MM.1S (cell line): ENCODE measurements at regions not wholly inside any gene's neighbourhood (a gene's known extent, or its start where the extent isn't known, plus 50 kb on each side); places are given as distances from the start of the nearest gene placed in this dataset.

Source experiments
- DNase-seq: peaks from one replicate; pipeline ENCODE4 v3.0.0-alpha.2; 2015
- H2AFZ ChIP-seq: fragments of 300-600 bp; sonication (generic); 2 replicates; pipeline ENCODE4 v1.6.0; 2016; ENCODE audit warnings: antibody characterized with exemption, low read length
- H3F3A ChIP-seq: fragments of 300-600 bp; sonication (generic); 2 replicates; pipeline ENCODE4 v1.6.1; 2016; ENCODE audit warnings: mild to moderate bottlenecking, antibody characterized with exemption, low read length, moderate library complexity, mixed read lengths; ENCODE audit not compliant: insufficient read depth
- H3K27ac ChIP-seq: fragments of 300-600 bp; sonication (generic); 2 replicates; pipeline ENCODE4 v1.5.1; 2016; ENCODE audit warnings: mild to moderate bottlenecking, low read length
- H3K27me3 ChIP-seq: fragments of 300-600 bp; sonication (generic); replicated peaks from 2 replicates; pipeline ENCODE4 v1.6.0; 2016; ENCODE audit warnings: low read length; ENCODE audit not compliant: insufficient read depth
- H3K36me3 ChIP-seq: fragments of 300-600 bp; sonication (generic); replicated peaks from 2 replicates; pipeline ENCODE4 v1.6.1; 2016; ENCODE audit warnings: mild to moderate bottlenecking, low read length, mixed read lengths; ENCODE audit not compliant: insufficient read depth
- H3K4me1 ChIP-seq: fragments of 300-600 bp; sonication (generic); 2 replicates; pipeline ENCODE4 v1.6.1; 2016; ENCODE audit warnings: low read length, mixed read lengths
- H3K4me2 ChIP-seq: fragments of 300-600 bp; sonication (generic); 2 replicates; pipeline ENCODE4 v1.6.0; 2016; ENCODE audit warnings: low read depth, low read length
- H3K4me3 ChIP-seq: fragments of 300-600 bp; sonication (generic); 2 replicates; pipeline ENCODE4 v1.5.1; 2016; ENCODE audit warnings: low read length, mixed read lengths
- H3K79me2 ChIP-seq: fragments of 300-600 bp; sonication (generic); 2 replicates; pipeline ENCODE4 v1.6.1; 2016; ENCODE audit warnings: mixed run types, low read length, mixed read lengths
- H3K9ac ChIP-seq: fragments of 300-600 bp; sonication (generic); 2 replicates; pipeline ENCODE4 v1.6.1; 2016; ENCODE audit warnings: low read length, mixed read lengths
- H3K9me2 ChIP-seq: fragments of 300-600 bp; sonication (generic); replicated peaks from 2 replicates; pipeline ENCODE4 v1.6.1; 2016; ENCODE audit warnings: mild to moderate bottlenecking, low read length, mixed read lengths; ENCODE audit not compliant: insufficient read depth
- H3K9me3 ChIP-seq: fragments of 300-600 bp; sonication (generic); replicated peaks from 2 replicates; pipeline ENCODE4 v1.6.1; 2016; ENCODE audit warnings: mild to moderate bottlenecking, low read length, mixed read lengths; ENCODE audit not compliant: insufficient read depth
- H4K20me1 ChIP-seq: fragments of 300-600 bp; sonication (generic); 2 replicates; pipeline ENCODE4 v1.6.1; 2016; ENCODE audit warnings: mild to moderate bottlenecking, low read length, moderate library complexity, mixed read lengths; ENCODE audit not compliant: insufficient read depth
- CTCF ChIP-seq: fragments of 300-600 bp; sonication (generic); IDR thresholded peaks from 2 replicates; pipeline ENCODE4 v1.5.1; 2016; ENCODE audit warnings: antibody characterized with exemption, low read length, mixed read lengths
- EZH2 ChIP-seq: fragments of 300-600 bp; sonication (generic); optimal IDR thresholded peaks from 2 replicates; pipeline ENCODE3; 2017; ENCODE audit warnings: low read depth, mild to moderate bottlenecking, antibody characterized with exemption, low read length, mixed read lengths
- EZH2phosphoT487 ChIP-seq: fragments of 300-600 bp; sonication (generic); IDR thresholded peaks from 2 replicates; pipeline ENCODE4 v1.6.1; 2018; ENCODE audit warnings: antibody characterized with exemption, low read length

GRCh38 chr18:78113136-78113939, 863.7 kb downstream of the GALR1 start:
- Histone ChIP-seq H3K9me3 (no peaks in the 10 kb centered on the region), H3K79me2 (no peaks in the 10 kb centered on the region), H3K9me2 (no peaks in the 10 kb centered on the region), H3K9ac (no peak overlapping the region), H4K20me1 (no peaks in the 10 kb centered on the region), H3F3A (no peaks in the 10 kb centered on the region), H3K27ac (no peak overlapping the region), H3K4me1 (no peaks in the 10 kb centered on the region), H3K27me3 (no peaks in the 10 kb centered on the region), H3K4me3 (no peak overlapping the region), H3K4me2 (no peak overlapping the region), H3K36me3 (no peaks in the 10 kb centered on the region), H2AFZ (no peak overlapping the region)
- no peak for DNase-seq
- TF ChIP-seq EZH2 (no peak), CTCF (no peak), EZH2phosphoT487 (no peak)

GRCh38 chr18:78113940-78114251, 864.2 kb downstream of the GALR1 start:
- no peak overlapping the region for H3K27ac ChIP-seq
- H3K9me3 ChIP-seq: no peaks in the 10 kb centered on the region
- H3K27me3 ChIP-seq: no peaks in the 10 kb centered on the region
- no peak overlapping the region for H3K9ac ChIP-seq
- H3K4me1 ChIP-seq: no peaks in the 10 kb centered on the region
- no peaks in the 10 kb centered on the region for H4K20me1 ChIP-seq
- H3K79me2 ChIP-seq: no peaks in the 10 kb centered on the region
- no peaks in the 10 kb centered on the region for H3K36me3 ChIP-seq
- no peak overlapping the region for H2AFZ ChIP-seq
- H3F3A ChIP-seq: no peaks in the 10 kb centered on the region
- H3K4me3 ChIP-seq: no peak overlapping the region
- TF ChIP-seq CTCF: no peak
- no peak for TF ChIP-seq EZH2
- TF ChIP-seq EZH2phosphoT487: no peak
- H3K4me2 ChIP-seq: no peak overlapping the region
- no peaks in the 10 kb centered on the region for H3K9me2 ChIP-seq
- DNase-seq: no peak

DNA sequence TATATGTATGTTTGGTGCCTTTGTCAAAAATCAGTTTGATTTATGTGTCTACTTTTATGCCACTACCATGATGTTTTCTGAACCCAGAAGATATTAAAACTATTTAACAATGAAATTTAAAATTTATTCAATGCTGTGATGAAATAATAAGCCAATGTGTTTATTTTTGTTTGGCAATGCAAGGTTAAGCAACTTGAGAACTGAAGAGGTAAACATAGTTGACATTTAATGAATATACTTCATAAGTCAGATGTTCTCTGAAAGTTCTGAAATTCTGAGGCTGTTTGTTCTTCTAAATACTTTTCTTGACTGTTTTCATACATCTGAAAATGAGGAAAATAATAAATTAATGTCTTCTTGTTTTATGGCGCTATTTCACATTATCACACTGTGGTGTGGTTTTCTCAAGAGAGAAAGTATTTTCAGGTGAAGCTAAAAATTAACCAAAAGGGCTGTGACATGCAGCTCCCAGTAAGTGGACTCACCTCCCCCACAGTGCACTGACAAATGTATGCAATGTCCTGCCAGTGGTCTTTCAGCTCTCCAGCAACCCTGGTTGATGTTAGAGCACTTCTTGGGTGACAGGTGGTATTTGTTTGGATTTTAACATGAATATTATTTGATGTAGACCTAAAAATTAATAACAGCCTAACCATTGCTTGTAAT, 863.6 kb upstream of the SALL3 start:
- no peaks in the 10 kb centered on the region for H3F3A ChIP-seq
- no peak overlapping the region for H3K27ac ChIP-seq
- H3K9ac ChIP-seq: no peak overlapping the region
- no peak overlapping the region for H3K4me2 ChIP-seq
- no peak overlapping the region for H3K4me3 ChIP-seq
- H3K27me3 ChIP-seq: no peaks in the 10 kb centered on the region
- no peaks in the 10 kb centered on the region for H3K4me1 ChIP-seq
- no peak overlapping the region for H2AFZ ChIP-seq
- H3K9me2 ChIP-seq: no peaks in the 10 kb centered on the region
- H3K9me3 ChIP-seq: no peaks in the 10 kb centered on the region
- no peak for DNase-seq
- no peaks in the 10 kb centered on the region for H4K20me1 ChIP-seq
- TF ChIP-seq EZH2phosphoT487: no peak
- H3K79me2 ChIP-seq: no peaks in the 10 kb centered on the region
- H3K36me3 ChIP-seq: no peaks in the 10 kb centered on the region
